ENCODE measurements at regions not wholly inside any gene's neighbourhood (a gene's known extent, or its start where the extent isn't known, plus 50 kb on each side); places are given as distances from the start of the nearest gene placed in this dataset.

GRCh38 chr7:97275475-97275874, 158.0 kb downstream of the SDHAF3 start:
- H3K27ac Mint-ChIP-seq: peak overlapping the region; percentile 94
- H3K4me1 Mint-ChIP-seq: peaks cover 68% of the 10 kb centered on the region
- no peaks in the 10 kb centered on the region for H3K27me3 Mint-ChIP-seq (ENCODE audit: low read depth, poor library complexity)
- DNase-seq: no peak
- peak overlapping the region; percentile 28 for H3K4me3 Mint-ChIP-seq
- TF ChIP-seq CTCF (IDR thresholded peaks at IDR 0.05): no peak
- no peaks in the 10 kb centered on the region for H3K9me3 Mint-ChIP-seq
- H3K36me3 Mint-ChIP-seq (ENCODE audit: low read depth): no peaks in the 10 kb centered on the region

GRCh38 chr7:97280950-97281349, 163.5 kb downstream of the SDHAF3 start:
- no peak for TF ChIP-seq CTCF (IDR thresholded peaks at IDR 0.05)
- H3K27ac Mint-ChIP-seq: no peak overlapping the region
- peaks cover 26% of the 10 kb centered on the region for H3K4me1 Mint-ChIP-seq
- no peaks in the 10 kb centered on the region for H3K27me3 Mint-ChIP-seq (ENCODE audit: low read depth, poor library complexity)
- H3K9me3 Mint-ChIP-seq: no peaks in the 10 kb centered on the region
- H3K36me3 Mint-ChIP-seq (ENCODE audit: low read depth): no peaks in the 10 kb centered on the region
- no peak for DNase-seq
- no peak overlapping the region for H3K4me3 Mint-ChIP-seq

GRCh38 chr7:97285348-97285747, 167.8 kb downstream of the SDHAF3 start:
- H3K27me3 Mint-ChIP-seq (ENCODE audit: low read depth, poor library complexity): no peaks in the 10 kb centered on the region
- peaks cover 5% of the 10 kb centered on the region for H3K4me1 Mint-ChIP-seq
- H3K27ac Mint-ChIP-seq: no peak overlapping the region
- H3K4me3 Mint-ChIP-seq: no peak overlapping the region
- H3K36me3 Mint-ChIP-seq (ENCODE audit: low read depth): no peaks in the 10 kb centered on the region
- H3K9me3 Mint-ChIP-seq: peaks cover 4% of the 10 kb centered on the region
- TF ChIP-seq CTCF (IDR thresholded peaks at IDR 0.05): no peak
- no peak for DNase-seq

GRCh38 chr7:97293031-97293430, 175.5 kb downstream of the SDHAF3 start:
- no peak for DNase-seq
- Mint-ChIP-seq H3K36me3 (ENCODE audit: low read depth) (no peaks in the 10 kb centered on the region), H3K27ac (no peak overlapping the region), H3K4me3 (no peak overlapping the region), H3K27me3 (ENCODE audit: low read depth, poor library complexity) (no peaks in the 10 kb centered on the region), H3K4me1 (no peaks in the 10 kb centered on the region), H3K9me3 (peaks cover 3% of the 10 kb centered on the region)
- no peak for TF ChIP-seq CTCF (IDR thresholded peaks at IDR 0.05)

GRCh38 chr7:97298561-97298960, 181.1 kb downstream of the SDHAF3 start:
- H3K4me1 Mint-ChIP-seq: no peaks in the 10 kb centered on the region
- no peaks in the 10 kb centered on the region for H3K9me3 Mint-ChIP-seq
- no peaks in the 10 kb centered on the region for H3K27me3 Mint-ChIP-seq (ENCODE audit: low read depth, poor library complexity)
- H3K36me3 Mint-ChIP-seq (ENCODE audit: low read depth): no peaks in the 10 kb centered on the region
- no peak for DNase-seq
- no peak for TF ChIP-seq CTCF (IDR thresholded peaks at IDR 0.05)
- H3K4me3 Mint-ChIP-seq: no peak overlapping the region
- H3K27ac Mint-ChIP-seq: no peak overlapping the region

- no peak for DNase-seq
- no peak for TF ChIP-seq CTCF (IDR thresholded peaks at IDR 0.05)
- no peak overlapping the region for H3K4me3 Mint-ChIP-seq
- peaks cover 14% of the 10 kb centered on the region for H3K9me3 Mint-ChIP-seq
- no peaks in the 10 kb centered on the region for H3K36me3 Mint-ChIP-seq (ENCODE audit: low read depth)
- H3K27me3 Mint-ChIP-seq (ENCODE audit: low read depth, poor library complexity): peaks cover 4% of the 10 kb centered on the region
- H3K27ac Mint-ChIP-seq: no peak overlapping the region
- H3K4me1 Mint-ChIP-seq: no peaks in the 10 kb centered on the region
These were observed 188.1 kb downstream of the SDHAF3 start for GRCh38 chr7:97305589-97305988.
